H1 (cell line): ENCODE measurements at regions not wholly inside any gene's neighbourhood (a gene's known extent, or its start where the extent isn't known, plus 50 kb on each side); places are given as distances from the start of the nearest gene placed in this dataset.
A peak's percentile ranks its signal among the peaks of the same experiment; 100 is the strongest.

Experiments
- ATF3 ChIP-seq: IDR thresholded peaks from 2 replicates; pipeline ENCODE4 v1.6.1; 2011; ENCODE audit warnings: low read depth, mild to moderate bottlenecking, low read length; ENCODE audit not compliant: insufficient read depth
- CTCF ChIP-seq, 3 experiments: IDR thresholded peaks; 1 replicate in 2 of 3; 2 replicates in 1 of 3; pipeline versions ENCODE4 v1.5.1 to v1.6.1; 2011; ENCODE audit warnings: low read length in 3 of 3, mild to moderate bottlenecking in 3 of 3, inconsistent platforms in 2 of 3, low read depth in 1 of 3, moderate library complexity in 1 of 3; ENCODE audit not compliant: insufficient read depth in 1 of 3; ENCODE audit errors: control extremely low read depth in 1 of 3
- EGR1 ChIP-seq: IDR thresholded peaks from 2 replicates; pipeline ENCODE4 v1.6.1; 2011; ENCODE audit warnings: low read depth, low read length, borderline replicate concordance
- EZH2 ChIP-seq: fragments of 200-600 bp; sonication (generic); IDR thresholded peaks from 2 replicates; pipeline ENCODE4 v1.7.1; 2012; ENCODE audit warnings: low read depth, mild to moderate bottlenecking, moderate library complexity, low read length, inconsistent platforms; ENCODE audit not compliant: severe bottlenecking
- POLR2A ChIP-seq, 2 experiments: IDR thresholded peaks; 1 replicate in 1 of 2; 2 replicates in 1 of 2; pipeline ENCODE4 v1.6.1; 2011; ENCODE audit warnings: low read depth in 2 of 2, low read length in 2 of 2, mild to moderate bottlenecking in 2 of 2; ENCODE audit errors: control extremely low read depth in 1 of 2
- RAD21 ChIP-seq, 2 experiments: IDR thresholded peaks in 1 of 2; conservative IDR thresholded peaks in 1 of 2; 2 replicates each; pipeline ENCODE4 v1.6.1; 2011; ENCODE audit warnings: low read depth in 2 of 2, low read length in 2 of 2, improper control_type of control experiment in 1 of 2, inconsistent platforms in 1 of 2, mild to moderate bottlenecking in 1 of 2, moderate library complexity in 1 of 2
- RFX5 ChIP-seq: IDR thresholded peaks from 2 replicates; pipeline ENCODE4 v1.6.1; 2011; ENCODE audit warnings: low read depth, low read length, improper control_type of control experiment, borderline replicate concordance
- SRF ChIP-seq: IDR thresholded peaks from 2 replicates; pipeline ENCODE4 v1.6.1; 2011; ENCODE audit warnings: mild to moderate bottlenecking, low read depth, low read length, moderate library complexity
- SUZ12 ChIP-seq: fragments of 200-600 bp; sonication (generic); IDR thresholded peaks from 2 replicates; pipeline ENCODE4 v1.6.1; 2012; ENCODE audit warnings: mild to moderate bottlenecking, inconsistent platforms, low read length, moderate library complexity, mixed read lengths
- USF2 ChIP-seq: IDR thresholded peaks from 2 replicates; pipeline ENCODE4 v1.6.1; 2011; ENCODE audit warnings: low read length, improper control_type of control experiment

GRCh38 chr1:38727684-38728584 is 131.6 kb downstream of the RRAGC start:
- TF ChIP-seq ATF3, result no peak
- TF ChIP-seq CTCF (IDR thresholded peaks at IDR 0.05; ENCODE audit: control extremely low read depth in 1 of 3, insufficient read depth in 1 of 3, low read depth in 1 of 3, low read length in 3 of 3), result no peak
- no peak for TF ChIP-seq USF2
- no peak for TF ChIP-seq RFX5
- TF ChIP-seq SUZ12, result no peak
- TF ChIP-seq RAD21 (IDR thresholded peaks at IDR 0.05 in 1 of 2, conservative IDR thresholded peaks at IDR 0.05 in 1 of 2; ENCODE audit: low read depth in 2 of 2, low read length in 2 of 2), result no peak
- TF ChIP-seq EZH2, result no peak
- TF ChIP-seq POLR2A (IDR thresholded peaks at IDR 0.05; ENCODE audit: control extremely low read depth in 1 of 2, low read depth in 2 of 2, low read length in 2 of 2), result peak in 1 of 2 experiments; percentile 47; a peak in 1 of 3 replicates
- TF ChIP-seq SRF, result no peak
- TF ChIP-seq EGR1, result no peak
